ENCODE measurements at regions not wholly inside any gene's neighbourhood (a gene's known extent, or its start where the extent isn't known, plus 50 kb on each side); places are given as distances from the start of the nearest gene placed in this dataset.

DNA sequence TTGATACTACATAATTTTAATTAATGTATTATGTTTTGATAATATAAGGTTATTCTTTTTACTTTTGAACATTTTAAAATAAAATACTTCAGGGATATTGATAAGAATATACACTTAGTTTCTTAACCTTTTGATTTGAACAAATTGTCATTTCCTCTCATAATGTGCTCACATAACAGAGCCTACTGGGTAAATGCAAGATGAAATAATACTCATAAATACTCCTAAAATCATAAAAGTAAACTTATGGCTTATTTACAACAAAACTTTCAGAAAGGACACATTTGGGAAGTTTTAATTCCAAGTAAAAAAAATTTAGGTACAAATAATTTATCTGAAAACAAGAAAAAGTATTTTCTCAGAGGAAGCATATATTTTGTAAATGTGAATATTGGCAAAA is 101.6 kb upstream of the ABCB5 start:
- TF ChIP-seq, protein P1, sequence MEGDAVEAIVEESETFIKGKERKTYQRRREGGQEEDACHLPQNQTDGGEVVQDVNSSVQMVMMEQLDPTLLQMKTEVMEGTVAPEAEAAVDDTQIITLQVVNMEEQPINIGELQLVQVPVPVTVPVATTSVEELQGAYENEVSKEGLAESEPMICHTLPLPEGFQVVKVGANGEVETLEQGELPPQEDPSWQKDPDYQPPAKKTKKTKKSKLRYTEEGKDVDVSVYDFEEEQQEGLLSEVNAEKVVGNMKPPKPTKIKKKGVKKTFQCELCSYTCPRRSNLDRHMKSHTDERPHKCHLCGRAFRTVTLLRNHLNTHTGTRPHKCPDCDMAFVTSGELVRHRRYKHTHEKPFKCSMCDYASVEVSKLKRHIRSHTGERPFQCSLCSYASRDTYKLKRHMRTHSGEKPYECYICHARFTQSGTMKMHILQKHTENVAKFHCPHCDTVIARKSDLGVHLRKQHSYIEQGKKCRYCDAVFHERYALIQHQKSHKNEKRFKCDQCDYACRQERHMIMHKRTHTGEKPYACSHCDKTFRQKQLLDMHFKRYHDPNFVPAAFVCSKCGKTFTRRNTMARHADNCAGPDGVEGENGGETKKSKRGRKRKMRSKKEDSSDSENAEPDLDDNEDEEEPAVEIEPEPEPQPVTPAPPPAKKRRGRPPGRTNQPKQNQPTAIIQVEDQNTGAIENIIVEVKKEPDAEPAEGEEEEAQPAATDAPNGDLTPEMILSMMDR (IDR thresholded peaks at IDR 0.05): no peak
- no peak for TF ChIP-seq EZH2 (IDR thresholded peaks at IDR 0.05; ENCODE audit: borderline replicate concordance, insufficient read depth, low read depth, low read length, poor library complexity, severe bottlenecking)
